ENCODE measurements at regions not wholly inside any gene's neighbourhood (a gene's known extent, or its start where the extent isn't known, plus 50 kb on each side); places are given as distances from the start of the nearest gene placed in this dataset.
"Not testable (repeated sequence)": the region's sequence is repeated elsewhere in the genome, so short reads cannot be mapped to it uniquely, and the experiment has no call there.

- no peak for TF ChIP-seq CTCF (conservative IDR thresholded peaks at IDR 0.05; ENCODE audit: low read depth, low read length)
Measured at GRCh38 chr10:11684717-11685645, 57.2 kb upstream of the ECHDC3 start (continued).

- H3K79me1 ChIP-seq (ENCODE audit: low read depth in 1 of 2, low read length in 2 of 2); H4K8ac ChIP-seq (ENCODE audit: low read depth in 2 of 2, low read length in 2 of 2); H3K18ac ChIP-seq (ENCODE audit: low read depth, low read length); ATAC-seq (ENCODE audit: low read depth); H3K27ac ChIP-seq (ENCODE audit: insufficient read depth, low read length); intact Hi-C loops (cut with micrococcal nuclease); H3K9ac ChIP-seq (ENCODE audit: low read depth, low read length); H2BK120ac ChIP-seq (ENCODE audit: low read depth, low read length); H3K4me1 ChIP-seq (ENCODE audit: control insufficient read depth, insufficient read depth, low read length); H3K9me3 ChIP-seq (ENCODE audit: control insufficient read depth, insufficient read depth, low read length); H2BK5ac ChIP-seq (ENCODE audit: low read depth, low read length, poor library complexity, severe bottlenecking); H3K9me1 ChIP-seq (ENCODE audit: insufficient read depth, low read length); BruUV-seq (replicated peaks); H2BK20ac ChIP-seq (ENCODE audit: low read depth, low read length); CTCF ChIA-PET; H2AFZ ChIP-seq (replicated peaks; ENCODE audit: low read length, poor library complexity); H4K20me1 ChIP-seq (ENCODE audit: insufficient read depth, low read length); POLR2A ChIA-PET (ENCODE audit: unreplicated experiment); H4K5ac ChIP-seq (ENCODE audit: low read depth, low read length); dilution Hi-C loops (cut with HindIII; ENCODE audit: low sequenced_read_pairs, unreplicated experiment); H3K36me3 ChIP-seq (ENCODE audit: control insufficient read depth, insufficient read depth, low read length); DNase-seq; H2BK15ac ChIP-seq (ENCODE audit: low read depth, low read length); in situ Hi-C loops (cut with MboI; ENCODE audit: low sequenced_read_pairs); H3K23ac ChIP-seq (ENCODE audit: low read depth, low read length); H3K4me2 ChIP-seq (ENCODE audit: low read depth, low read length); H3K4me3 ChIP-seq (ENCODE audit: insufficient read depth, low read depth, low read length); H4K91ac ChIP-seq (ENCODE audit: insufficient read depth, low read depth, low read length); H3K56ac ChIP-seq (ENCODE audit: extremely low read depth, insufficient read depth, low read length); H3K14ac ChIP-seq (replicated peaks; ENCODE audit: low read depth, low read length); H2AK5ac ChIP-seq (ENCODE audit: low read depth, low read length); H2AK9ac ChIP-seq (replicated peaks; ENCODE audit: low read depth, low read length, poor library complexity); H3K4ac ChIP-seq (ENCODE audit: low read depth, low read length): not testable (repeated sequence)
- no CpG with 5 or more reads among the region's 4 CpGs for WGBS, 2 experiments (ENCODE audit: extremely low coverage in 2 of 2, insufficient read length in 1 of 2)
- peaks cover 26% of the 10 kb centered on the region for H3K27me3 ChIP-seq (ENCODE audit: control insufficient read depth, insufficient read depth, low read length)
Measured at GRCh38 chr10:11684341-11684716, 57.9 kb upstream of the ECHDC3 start.
